ENCODE measurements at regions not wholly inside any gene's neighbourhood (a gene's known extent, or its start where the extent isn't known, plus 50 kb on each side); places are given as distances from the start of the nearest gene placed in this dataset.

DNA sequence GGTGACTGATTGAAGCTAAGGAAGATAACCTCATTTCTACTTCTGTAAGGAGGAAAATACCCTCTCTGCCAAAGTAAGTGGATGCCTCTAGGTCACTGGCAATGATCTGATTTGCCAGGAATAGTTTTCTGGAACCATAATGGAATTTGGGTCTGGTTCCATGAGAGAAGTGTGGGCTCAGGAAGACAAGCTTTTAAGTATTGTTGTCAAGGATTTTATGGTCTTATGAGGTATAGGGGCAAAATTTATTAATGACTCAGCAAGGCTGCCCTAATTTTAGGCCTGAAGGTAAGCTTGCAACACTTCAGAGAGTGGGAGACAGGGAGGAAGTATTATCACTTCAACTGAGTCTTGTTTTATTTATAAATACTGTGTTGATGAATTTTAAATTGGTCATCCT is 322.6 kb upstream of the ACTBL2 start:
- intact Hi-C loops (cut with DNase I; ENCODE audit: low total_unique reads) = no loop called here
- TF ChIP-seq POLR2A (IDR thresholded peaks at IDR 0.05) = no peak
- TF ChIP-seq, protein P1, sequence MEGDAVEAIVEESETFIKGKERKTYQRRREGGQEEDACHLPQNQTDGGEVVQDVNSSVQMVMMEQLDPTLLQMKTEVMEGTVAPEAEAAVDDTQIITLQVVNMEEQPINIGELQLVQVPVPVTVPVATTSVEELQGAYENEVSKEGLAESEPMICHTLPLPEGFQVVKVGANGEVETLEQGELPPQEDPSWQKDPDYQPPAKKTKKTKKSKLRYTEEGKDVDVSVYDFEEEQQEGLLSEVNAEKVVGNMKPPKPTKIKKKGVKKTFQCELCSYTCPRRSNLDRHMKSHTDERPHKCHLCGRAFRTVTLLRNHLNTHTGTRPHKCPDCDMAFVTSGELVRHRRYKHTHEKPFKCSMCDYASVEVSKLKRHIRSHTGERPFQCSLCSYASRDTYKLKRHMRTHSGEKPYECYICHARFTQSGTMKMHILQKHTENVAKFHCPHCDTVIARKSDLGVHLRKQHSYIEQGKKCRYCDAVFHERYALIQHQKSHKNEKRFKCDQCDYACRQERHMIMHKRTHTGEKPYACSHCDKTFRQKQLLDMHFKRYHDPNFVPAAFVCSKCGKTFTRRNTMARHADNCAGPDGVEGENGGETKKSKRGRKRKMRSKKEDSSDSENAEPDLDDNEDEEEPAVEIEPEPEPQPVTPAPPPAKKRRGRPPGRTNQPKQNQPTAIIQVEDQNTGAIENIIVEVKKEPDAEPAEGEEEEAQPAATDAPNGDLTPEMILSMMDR (IDR thresholded peaks at IDR 0.05) = no peak
- TF ChIP-seq POLR2AphosphoS5 (IDR thresholded peaks at IDR 0.05) = no peak
- no peak for DNase-seq (ENCODE audit: low spot score in 2 of 2)

DNA sequence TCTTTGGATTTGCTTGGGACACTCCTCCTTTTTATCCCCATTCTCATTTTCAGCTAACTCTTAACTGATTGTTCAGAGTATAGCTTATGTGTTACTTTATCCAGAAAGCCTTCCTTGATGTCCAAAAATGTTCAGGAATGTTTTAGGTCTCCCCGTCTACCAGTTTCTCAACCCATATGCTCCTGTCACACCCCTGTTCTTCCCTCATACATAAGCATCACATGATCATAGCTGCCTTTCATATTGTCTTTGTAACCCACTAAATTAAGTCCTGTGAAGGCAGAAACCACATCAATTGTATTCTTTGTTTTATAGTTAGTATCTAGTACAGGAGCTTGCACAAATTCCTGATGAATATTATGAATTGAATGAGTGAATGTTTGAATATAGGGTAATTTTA is 321.9 kb upstream of the ACTBL2 start:
- H3K4me1 ChIP-seq = peaks cover 0 to 3% of the 10 kb centered on the region in 2 donors
- DNase-seq (ENCODE audit: low spot score in 2 of 2) = no peak
- no peak overlapping the region for H3K4me3 ChIP-seq
- intact Hi-C loops (cut with DNase I; ENCODE audit: low total_unique reads) = no loop called here
- TF ChIP-seq, protein P1 (IDR thresholded peaks at IDR 0.05) = no peak
- TF ChIP-seq POLR2AphosphoS5 (IDR thresholded peaks at IDR 0.05) = no peak
- no peak for TF ChIP-seq POLR2A (IDR thresholded peaks at IDR 0.05)
- no peak overlapping the region for H3K27ac ChIP-seq
- H3K36me3 ChIP-seq = no peaks in the 10 kb centered on the region
- no peaks in the 10 kb centered on the region for H3K9me3 ChIP-seq
- H3K27me3 ChIP-seq = no peaks in the 10 kb centered on the region

More for the DNA sequence above, 322.6 kb upstream of the ACTBL2 start:
- H3K36me3 ChIP-seq = no peaks in the 10 kb centered on the region
- peaks cover 0 to 3% of the 10 kb centered on the region in 2 donors for H3K4me1 ChIP-seq
- H3K4me3 ChIP-seq = no peak overlapping the region
- no peak overlapping the region for H3K27ac ChIP-seq
- H3K27me3 ChIP-seq = no peaks in the 10 kb centered on the region
- H3K9me3 ChIP-seq = no peaks in the 10 kb centered on the region

DNA sequence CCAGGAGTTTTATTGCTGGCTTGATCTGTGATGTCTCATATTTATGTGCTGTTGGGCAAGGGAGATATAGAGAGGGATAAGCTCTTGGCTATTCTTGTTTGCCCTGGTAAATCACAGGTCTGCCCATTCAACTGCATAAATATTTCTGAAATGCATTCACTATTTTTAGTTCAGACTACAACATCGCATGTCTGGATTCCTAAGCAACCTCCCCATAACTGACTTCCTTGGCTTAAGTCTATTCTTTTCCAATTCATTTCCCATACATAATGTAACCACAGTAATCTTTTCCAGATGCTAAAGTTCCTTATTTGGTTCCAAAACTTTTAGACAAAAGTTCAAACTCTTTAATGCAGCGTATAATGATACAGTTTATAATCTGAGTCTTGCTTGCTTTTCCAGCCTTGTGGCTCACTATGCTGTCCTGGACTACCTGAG is 321.4 kb upstream of the ACTBL2 start:
- Histone ChIP-seq H3K36me3 (no peaks in the 10 kb centered on the region), H3K27me3 (no peaks in the 10 kb centered on the region), H3K4me1 (peaks cover 0 to 3% of the 10 kb centered on the region in 2 donors), H3K27ac (no peak overlapping the region), H3K9me3 (no peaks in the 10 kb centered on the region), H3K4me3 (no peak overlapping the region)
- no peak for DNase-seq (ENCODE audit: low spot score in 2 of 2)
- TF ChIP-seq, protein P1 (IDR thresholded peaks at IDR 0.05) = no peak
- TF ChIP-seq POLR2A (IDR thresholded peaks at IDR 0.05) (no peak), POLR2AphosphoS5 (IDR thresholded peaks at IDR 0.05) (no peak)
- intact Hi-C loops (cut with DNase I; ENCODE audit: low total_unique reads) = no loop called here

DNA sequence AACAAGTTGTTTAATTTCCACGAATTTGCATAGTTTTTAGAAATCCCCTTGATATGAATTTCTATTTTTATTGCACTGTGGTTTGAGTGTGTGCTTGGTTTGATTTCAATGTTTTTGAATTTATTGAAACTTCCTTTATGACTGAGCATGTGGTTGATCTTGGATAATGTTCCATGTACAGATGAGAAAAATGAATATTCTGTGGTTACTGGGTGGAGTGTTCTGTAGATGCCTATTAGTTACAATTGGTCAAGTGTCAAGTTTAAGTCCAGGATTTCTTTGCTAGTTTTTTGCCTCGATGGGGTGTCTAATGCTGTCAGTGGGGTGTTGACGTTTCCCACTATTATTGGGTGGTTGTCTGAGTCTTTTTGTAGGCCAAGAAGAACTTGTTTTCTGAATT is 319.5 kb upstream of the ACTBL2 start:
- DNase-seq (ENCODE audit: low spot score in 2 of 2) = no peak
- TF ChIP-seq POLR2A (IDR thresholded peaks at IDR 0.05) = no peak
- TF ChIP-seq POLR2AphosphoS5 (IDR thresholded peaks at IDR 0.05) = no peak
- TF ChIP-seq, protein P1 (IDR thresholded peaks at IDR 0.05) = no peak
- Histone ChIP-seq H3K4me1 (peaks cover 0 to 3% of the 10 kb centered on the region in 2 donors), H3K36me3 (no peaks in the 10 kb centered on the region), H3K27me3 (no peaks in the 10 kb centered on the region), H3K4me3 (no peak overlapping the region), H3K9me3 (no peaks in the 10 kb centered on the region), H3K27ac (no peak overlapping the region)
- intact Hi-C loops (cut with DNase I; ENCODE audit: low total_unique reads) = no loop called here

DNA sequence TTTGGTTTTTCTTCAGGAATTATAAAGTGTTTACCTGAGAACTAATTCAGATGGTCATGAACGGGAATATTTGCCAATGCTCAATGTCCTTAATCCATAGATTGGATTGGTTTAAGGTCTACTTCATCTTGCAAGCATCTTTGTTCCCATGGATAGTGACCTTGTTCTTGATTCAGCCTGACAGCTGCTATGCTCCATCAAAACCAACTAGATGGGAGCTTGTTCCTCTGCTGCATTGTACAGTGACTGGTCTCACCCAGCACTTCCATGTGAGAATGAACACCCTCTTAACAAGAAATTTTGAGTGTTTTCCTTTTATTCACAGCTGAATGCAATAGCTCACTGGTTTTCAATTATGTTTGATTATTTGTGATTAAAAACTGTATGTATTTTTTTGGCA is 312.6 kb upstream of the ACTBL2 start:
- no peak for TF ChIP-seq POLR2A (IDR thresholded peaks at IDR 0.05)
- TF ChIP-seq, protein P1 (IDR thresholded peaks at IDR 0.05) = no peak
- no peak for TF ChIP-seq POLR2AphosphoS5 (IDR thresholded peaks at IDR 0.05)
- Histone ChIP-seq H3K9me3 (no peaks in the 10 kb centered on the region), H3K36me3 (no peaks in the 10 kb centered on the region), H3K27ac (no peak overlapping the region), H3K4me3 (no peak overlapping the region), H3K27me3 (no peaks in the 10 kb centered on the region), H3K4me1 (no peaks in the 10 kb centered on the region)
- DNase-seq (ENCODE audit: low spot score in 2 of 2) = no peak
- intact Hi-C loops (cut with DNase I; ENCODE audit: low total_unique reads) = no loop called here

Measured in breast epithelium (tissue), 4 donors.